ENCODE measurements at regions not wholly inside any gene's neighbourhood (a gene's known extent, or its start where the extent isn't known, plus 50 kb on each side); places are given as distances from the start of the nearest gene placed in this dataset.

DNA sequence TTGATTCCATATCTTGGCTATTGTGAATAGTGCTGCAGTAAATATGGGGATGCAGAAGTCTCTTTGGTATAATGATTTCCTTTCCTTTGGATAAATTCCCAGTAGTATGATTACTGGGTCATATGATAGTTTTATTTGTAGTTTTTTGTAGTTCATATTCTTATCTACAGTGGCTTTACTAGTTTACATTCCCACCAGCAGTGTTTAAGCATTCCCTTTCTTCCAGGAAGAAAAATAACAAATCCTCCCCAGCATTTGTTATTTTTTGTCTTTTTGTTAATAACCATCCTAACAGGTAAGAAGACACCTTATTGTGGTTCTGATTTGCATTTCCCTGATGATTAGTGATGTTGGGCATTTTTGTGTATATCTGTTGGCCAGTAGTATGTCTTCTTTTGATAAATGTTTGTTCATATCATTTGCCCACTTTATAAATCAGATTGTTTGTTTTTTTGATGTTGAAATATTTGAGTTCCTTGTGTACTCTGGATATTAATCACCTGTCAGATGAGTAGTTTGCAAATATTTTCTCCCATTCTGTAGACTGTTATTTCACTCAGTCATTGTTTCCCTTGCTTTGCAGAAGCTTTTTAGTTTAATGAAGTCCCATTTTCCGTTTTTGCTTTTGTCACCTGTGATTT, 163.3 kb upstream of the THRB start:
- no peaks in the 10 kb centered on the region for H3K9me2 ChIP-seq (ENCODE audit: insufficient read depth, low read length)
- no peaks in the 10 kb centered on the region for H3F3A ChIP-seq (ENCODE audit: insufficient read depth, low read length, poor library complexity, severe bottlenecking)
- no peak overlapping the region for H3K4me3 ChIP-seq (ENCODE audit: low read length)

DNA sequence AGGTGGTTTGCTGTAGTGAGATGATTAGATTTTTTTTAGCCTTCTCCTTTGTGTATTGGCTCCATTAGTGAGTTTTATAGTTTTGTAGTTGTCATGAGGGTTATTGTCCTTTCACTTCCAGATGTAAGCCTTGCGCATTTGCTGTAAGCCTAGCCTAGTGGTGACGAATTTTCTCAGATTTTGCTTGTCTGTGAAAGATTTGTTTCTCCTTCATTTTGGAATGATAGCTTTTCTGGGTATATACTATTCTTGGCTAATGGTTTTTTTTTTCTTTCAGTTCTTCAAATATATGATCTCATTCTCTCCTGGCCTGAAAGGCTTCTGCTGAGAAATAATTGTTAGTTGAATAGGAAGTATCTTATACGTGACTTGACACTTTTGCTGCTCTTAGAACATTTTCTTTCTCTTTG, 166.5 kb upstream of the THRB start:
- Histone ChIP-seq H3F3A (ENCODE audit: insufficient read depth, low read length, poor library complexity, severe bottlenecking) (no peaks in the 10 kb centered on the region), H3K27ac (ENCODE audit: low read length) (no peak overlapping the region), H2AFZ (ENCODE audit: low read depth, low read length) (no peak overlapping the region), H3K27me3 (ENCODE audit: insufficient read depth, low read depth, low read length) (no peaks in the 10 kb centered on the region), H3K36me3 (ENCODE audit: insufficient read depth, low read length) (no peaks in the 10 kb centered on the region), H3K9me2 (ENCODE audit: insufficient read depth, low read length) (no peaks in the 10 kb centered on the region), H4K20me1 (ENCODE audit: insufficient read depth) (no peaks in the 10 kb centered on the region), H3K4me2 (ENCODE audit: low read length) (no peak overlapping the region), H3K79me2 (replicated peaks; ENCODE audit: insufficient read depth, low read length) (no peaks in the 10 kb centered on the region), H3K4me3 (ENCODE audit: low read length) (no peak overlapping the region), H3K9ac (ENCODE audit: low read length) (no peak overlapping the region), H3K9me3 (ENCODE audit: low read length) (no peaks in the 10 kb centered on the region)
- TF ChIP-seq REST (IDR thresholded peaks at IDR 0.05; ENCODE audit: borderline replicate concordance) (no peak), SMC3 (conservative IDR thresholded peaks at IDR 0.05; ENCODE audit: poor library complexity) (no peak), POLR2AphosphoS5 (IDR thresholded peaks at IDR 0.05) (no peak), RAD21 (conservative IDR thresholded peaks at IDR 0.05) (no peak), EP300 (conservative IDR thresholded peaks at IDR 0.05; ENCODE audit: poor library complexity, severe bottlenecking) (no peak), MXI1 (conservative IDR thresholded peaks at IDR 0.05; ENCODE audit: poor library complexity, severe bottlenecking) (no peak)
- TF ChIP-seq, protein P1, sequence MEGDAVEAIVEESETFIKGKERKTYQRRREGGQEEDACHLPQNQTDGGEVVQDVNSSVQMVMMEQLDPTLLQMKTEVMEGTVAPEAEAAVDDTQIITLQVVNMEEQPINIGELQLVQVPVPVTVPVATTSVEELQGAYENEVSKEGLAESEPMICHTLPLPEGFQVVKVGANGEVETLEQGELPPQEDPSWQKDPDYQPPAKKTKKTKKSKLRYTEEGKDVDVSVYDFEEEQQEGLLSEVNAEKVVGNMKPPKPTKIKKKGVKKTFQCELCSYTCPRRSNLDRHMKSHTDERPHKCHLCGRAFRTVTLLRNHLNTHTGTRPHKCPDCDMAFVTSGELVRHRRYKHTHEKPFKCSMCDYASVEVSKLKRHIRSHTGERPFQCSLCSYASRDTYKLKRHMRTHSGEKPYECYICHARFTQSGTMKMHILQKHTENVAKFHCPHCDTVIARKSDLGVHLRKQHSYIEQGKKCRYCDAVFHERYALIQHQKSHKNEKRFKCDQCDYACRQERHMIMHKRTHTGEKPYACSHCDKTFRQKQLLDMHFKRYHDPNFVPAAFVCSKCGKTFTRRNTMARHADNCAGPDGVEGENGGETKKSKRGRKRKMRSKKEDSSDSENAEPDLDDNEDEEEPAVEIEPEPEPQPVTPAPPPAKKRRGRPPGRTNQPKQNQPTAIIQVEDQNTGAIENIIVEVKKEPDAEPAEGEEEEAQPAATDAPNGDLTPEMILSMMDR (IDR thresholded peaks at IDR 0.05; ENCODE audit: poor library complexity, severe bottlenecking): no peak

More for the DNA sequence above, 163.3 kb upstream of the THRB start:
- Histone ChIP-seq H4K20me1 (ENCODE audit: insufficient read depth) (no peaks in the 10 kb centered on the region), H3K36me3 (ENCODE audit: insufficient read depth, low read length) (no peaks in the 10 kb centered on the region), H2AFZ (ENCODE audit: low read depth, low read length) (no peak overlapping the region), H3K27ac (ENCODE audit: low read length) (no peak overlapping the region), H3K79me2 (replicated peaks; ENCODE audit: insufficient read depth, low read length) (no peaks in the 10 kb centered on the region), H3K9me3 (ENCODE audit: low read length) (no peaks in the 10 kb centered on the region), H3K9ac (ENCODE audit: low read length) (no peak overlapping the region), H3K27me3 (ENCODE audit: insufficient read depth, low read depth, low read length) (no peaks in the 10 kb centered on the region), H3K4me2 (ENCODE audit: low read length) (no peak overlapping the region)
- no peak for TF ChIP-seq TAF1 (IDR thresholded peaks at IDR 0.05; ENCODE audit: low read depth)
- no peak for TF ChIP-seq RAD21 (conservative IDR thresholded peaks at IDR 0.05)
- no peak for TF ChIP-seq MXI1 (conservative IDR thresholded peaks at IDR 0.05; ENCODE audit: poor library complexity, severe bottlenecking)
- TF ChIP-seq REST (IDR thresholded peaks at IDR 0.05; ENCODE audit: borderline replicate concordance): no peak
- no peak for TF ChIP-seq EZH2 (IDR thresholded peaks at IDR 0.05; ENCODE audit: borderline replicate concordance, insufficient read depth, low read length, poor library complexity, severe bottlenecking)
- TF ChIP-seq POLR2AphosphoS5 (IDR thresholded peaks at IDR 0.05): no peak
- TF ChIP-seq SMC3 (conservative IDR thresholded peaks at IDR 0.05; ENCODE audit: poor library complexity): no peak
- TF ChIP-seq EP300 (conservative IDR thresholded peaks at IDR 0.05; ENCODE audit: poor library complexity, severe bottlenecking): no peak
- TF ChIP-seq, protein P1 (IDR thresholded peaks at IDR 0.05; ENCODE audit: poor library complexity, severe bottlenecking): no peak
